T-helper 2 cell treated with Interferon-gamma antibody and Interleukin-4, amounts not matched to agents 5 μg/mL and 100 μg/mL, for 36 hours (primary cell): ENCODE measurements at regions not wholly inside any gene's neighbourhood (a gene's known extent, or its start where the extent isn't known, plus 50 kb on each side); places are given as distances from the start of the nearest gene placed in this dataset.

Experiments
- DNase-seq: peaks from one replicate; pipeline ENCODE4 v3.0.0; 2021; ENCODE audit warnings: low spot score
- H3K27ac Mint-ChIP-seq: one replicate; pipeline ENCODE4 v1.8.0; 2021; ENCODE audit warnings: mild to moderate bottlenecking, mixed read lengths
- H3K27me3 Mint-ChIP-seq: one replicate; pipeline ENCODE4 v1.8.0; 2021; ENCODE audit warnings: low read depth, mixed read lengths
- H3K36me3 Mint-ChIP-seq: one replicate; pipeline ENCODE4 v1.8.0; 2021; ENCODE audit warnings: low read depth, mixed read lengths
- H3K4me1 Mint-ChIP-seq: one replicate; pipeline ENCODE4 v1.8.0; 2021; ENCODE audit warnings: low read depth, mixed read lengths
- H3K4me3 Mint-ChIP-seq: one replicate; pipeline ENCODE4 v1.8.0; 2022; ENCODE audit warnings: mild to moderate bottlenecking, moderate library complexity, mixed read lengths
- H3K9me3 Mint-ChIP-seq: one replicate; pipeline ENCODE4 v1.8.0; 2021; ENCODE audit warnings: mixed read lengths

DNA sequence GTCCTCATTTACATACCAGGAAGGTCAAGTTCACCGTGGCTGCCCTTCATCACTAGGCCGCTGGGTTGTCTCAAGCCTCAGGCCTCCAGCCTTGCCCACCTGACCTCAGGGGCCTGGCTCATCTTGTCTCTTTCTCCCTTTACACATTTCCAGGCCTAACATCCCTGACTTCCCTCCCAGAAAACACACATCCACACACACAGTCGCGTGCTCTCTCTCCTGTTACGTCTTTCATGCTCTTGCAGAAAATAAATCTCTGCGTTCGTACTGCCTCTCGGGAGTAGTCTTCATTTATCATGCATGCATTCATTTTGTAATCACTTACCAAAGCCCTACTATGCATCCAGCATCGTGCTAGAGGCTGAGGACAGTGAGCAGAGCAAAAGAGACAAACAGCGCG is 220.0 kb upstream of the PWP1 start:
- DNase-seq, result no peak
- Mint-ChIP-seq H3K27ac (no peak overlapping the region), H3K27me3 (no peaks in the 10 kb centered on the region), H3K4me3 (no peak overlapping the region), H3K9me3 (no peaks in the 10 kb centered on the region), H3K4me1 (peaks cover 4% of the 10 kb centered on the region), H3K36me3 (no peaks in the 10 kb centered on the region)

- no peaks in the 10 kb centered on the region for H3K36me3 Mint-ChIP-seq
- H3K9me3 Mint-ChIP-seq, result no peaks in the 10 kb centered on the region
- no peak overlapping the region for H3K27ac Mint-ChIP-seq
- no peak for DNase-seq
- no peaks in the 10 kb centered on the region for H3K27me3 Mint-ChIP-seq
- no peak overlapping the region for H3K4me3 Mint-ChIP-seq
- peaks cover 2% of the 10 kb centered on the region for H3K4me1 Mint-ChIP-seq
Observed at GRCh38 chr12:107467716-107468115, 217.9 kb upstream of the PWP1 start.

DNA sequence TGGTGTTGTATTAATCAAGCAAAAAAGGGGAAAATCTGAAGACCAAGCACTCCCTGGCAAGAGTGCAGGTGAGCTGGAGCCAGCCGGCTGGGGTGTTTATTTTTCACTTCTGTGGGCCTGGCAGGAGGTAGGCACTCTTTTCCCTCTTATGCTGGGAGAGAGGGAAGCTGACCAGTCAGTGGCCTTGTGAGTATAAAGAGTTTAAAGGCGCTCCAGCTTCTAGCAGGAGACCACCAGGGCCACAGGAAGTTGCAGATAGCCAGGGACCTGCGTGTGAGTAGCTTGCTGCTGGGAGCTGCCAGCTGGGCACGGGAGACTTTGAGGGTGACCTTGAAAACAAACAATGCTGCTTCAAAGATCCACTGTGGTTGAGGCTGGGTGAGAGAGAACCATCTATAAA is 217.4 kb upstream of the PWP1 start:
- Mint-ChIP-seq H3K4me3 (no peak overlapping the region), H3K4me1 (peaks cover 2% of the 10 kb centered on the region)

DNA sequence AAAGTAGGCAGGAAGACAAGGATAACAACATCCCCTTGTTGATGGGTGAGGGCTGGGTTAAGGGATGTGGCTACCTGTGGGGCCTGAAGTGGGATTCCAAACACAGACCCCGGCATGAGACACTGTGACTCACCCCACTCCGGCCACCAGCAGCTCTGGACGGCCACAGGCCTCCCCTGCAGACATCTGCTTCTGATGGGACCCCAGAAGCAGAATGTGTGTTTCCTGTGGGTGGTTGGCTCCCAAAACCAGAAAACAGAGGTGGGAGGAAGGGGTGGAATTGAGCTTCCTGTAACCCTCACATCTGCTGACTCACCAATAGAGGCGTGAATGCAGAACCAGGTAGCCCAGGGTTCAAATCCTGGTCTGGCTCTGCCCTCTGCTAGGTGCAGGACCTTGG is 216.6 kb upstream of the PWP1 start:
- Mint-ChIP-seq H3K27me3 (no peaks in the 10 kb centered on the region), H3K36me3 (no peaks in the 10 kb centered on the region), H3K4me1 (peaks cover 2% of the 10 kb centered on the region), H3K27ac (no peak overlapping the region), H3K4me3 (no peak overlapping the region), H3K9me3 (no peaks in the 10 kb centered on the region)
- no peak for DNase-seq

More for the DNA sequence above, 217.4 kb upstream of the PWP1 start:
- Mint-ChIP-seq H3K9me3 (no peaks in the 10 kb centered on the region), H3K27ac (no peak overlapping the region), H3K27me3 (no peaks in the 10 kb centered on the region), H3K36me3 (no peaks in the 10 kb centered on the region)
- DNase-seq, result no peak

DNA sequence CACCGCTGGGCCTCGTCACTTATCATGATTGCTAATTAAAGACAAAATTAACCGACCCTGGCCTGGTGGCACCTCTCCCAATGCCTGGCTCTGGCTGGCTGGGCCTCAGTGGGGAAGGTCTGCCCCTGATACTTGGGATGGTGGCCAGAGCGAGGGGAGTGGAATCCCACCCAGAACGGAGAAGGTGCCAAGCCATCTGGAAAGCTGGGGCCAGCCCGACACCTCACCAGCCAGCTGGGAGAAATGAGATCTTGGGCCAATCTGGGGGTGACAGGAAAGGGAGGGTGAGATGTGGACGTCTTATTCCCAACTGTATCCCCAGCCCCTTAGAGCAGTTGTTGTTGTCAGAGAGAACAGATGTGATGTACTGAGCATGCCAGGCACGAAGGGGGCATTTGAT is 215.0 kb upstream of the PWP1 start:
- no peak for DNase-seq
- H3K4me3 Mint-ChIP-seq, result no peak overlapping the region
- H3K27me3 Mint-ChIP-seq, result no peaks in the 10 kb centered on the region
- H3K27ac Mint-ChIP-seq, result no peak overlapping the region
- no peaks in the 10 kb centered on the region for H3K36me3 Mint-ChIP-seq
- no peaks in the 10 kb centered on the region for H3K9me3 Mint-ChIP-seq
- H3K4me1 Mint-ChIP-seq, result no peaks in the 10 kb centered on the region

DNA sequence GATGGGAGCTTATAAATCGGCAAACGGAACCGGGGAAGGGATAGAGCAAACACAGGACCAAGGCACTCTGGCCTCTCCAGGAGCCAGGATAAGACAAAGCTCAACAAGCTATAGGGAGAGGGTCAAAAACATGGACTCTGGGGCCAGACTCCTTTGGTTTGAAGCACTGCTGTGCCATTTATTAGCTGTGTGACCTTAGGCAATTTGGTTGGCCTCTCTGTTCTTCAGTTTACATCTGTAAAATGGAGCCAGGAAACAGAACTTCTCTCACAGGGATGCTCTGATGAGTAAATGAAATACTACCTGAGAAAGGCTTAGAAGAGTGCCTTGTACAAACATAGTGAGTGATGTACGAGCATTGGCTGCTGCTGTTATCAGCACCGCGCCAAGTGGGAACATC is 213.3 kb upstream of the PWP1 start:
- DNase-seq, result no peak
- no peak overlapping the region for H3K27ac Mint-ChIP-seq
- no peaks in the 10 kb centered on the region for H3K27me3 Mint-ChIP-seq
- no peak overlapping the region for H3K4me3 Mint-ChIP-seq
- no peaks in the 10 kb centered on the region for H3K4me1 Mint-ChIP-seq
- H3K36me3 Mint-ChIP-seq, result no peaks in the 10 kb centered on the region
- no peaks in the 10 kb centered on the region for H3K9me3 Mint-ChIP-seq

DNA sequence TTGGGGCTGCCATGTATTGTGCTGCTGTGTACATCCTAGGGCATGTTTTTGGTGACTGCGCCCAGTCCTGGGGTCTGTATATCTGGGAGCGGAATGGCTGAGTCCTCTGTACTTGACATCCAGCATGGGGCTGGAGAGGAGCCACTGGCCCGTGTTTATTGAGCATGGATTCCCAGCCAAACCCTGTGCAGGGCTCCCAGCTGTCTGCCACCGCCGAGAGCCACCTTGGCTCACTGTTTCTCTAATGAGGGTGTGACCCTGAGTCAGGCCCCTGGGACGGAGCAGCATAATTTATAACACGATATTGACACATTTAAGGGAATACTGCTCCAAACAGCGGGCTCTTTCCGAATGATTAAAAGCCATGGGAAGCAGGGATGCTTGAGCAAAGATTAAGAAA is 211.5 kb upstream of the PWP1 start:
- DNase-seq, result no peak
- no peaks in the 10 kb centered on the region for H3K27me3 Mint-ChIP-seq
- no peaks in the 10 kb centered on the region for H3K9me3 Mint-ChIP-seq
- H3K36me3 Mint-ChIP-seq, result no peaks in the 10 kb centered on the region
- no peaks in the 10 kb centered on the region for H3K4me1 Mint-ChIP-seq
- no peak overlapping the region for H3K4me3 Mint-ChIP-seq
- no peak overlapping the region for H3K27ac Mint-ChIP-seq

DNA sequence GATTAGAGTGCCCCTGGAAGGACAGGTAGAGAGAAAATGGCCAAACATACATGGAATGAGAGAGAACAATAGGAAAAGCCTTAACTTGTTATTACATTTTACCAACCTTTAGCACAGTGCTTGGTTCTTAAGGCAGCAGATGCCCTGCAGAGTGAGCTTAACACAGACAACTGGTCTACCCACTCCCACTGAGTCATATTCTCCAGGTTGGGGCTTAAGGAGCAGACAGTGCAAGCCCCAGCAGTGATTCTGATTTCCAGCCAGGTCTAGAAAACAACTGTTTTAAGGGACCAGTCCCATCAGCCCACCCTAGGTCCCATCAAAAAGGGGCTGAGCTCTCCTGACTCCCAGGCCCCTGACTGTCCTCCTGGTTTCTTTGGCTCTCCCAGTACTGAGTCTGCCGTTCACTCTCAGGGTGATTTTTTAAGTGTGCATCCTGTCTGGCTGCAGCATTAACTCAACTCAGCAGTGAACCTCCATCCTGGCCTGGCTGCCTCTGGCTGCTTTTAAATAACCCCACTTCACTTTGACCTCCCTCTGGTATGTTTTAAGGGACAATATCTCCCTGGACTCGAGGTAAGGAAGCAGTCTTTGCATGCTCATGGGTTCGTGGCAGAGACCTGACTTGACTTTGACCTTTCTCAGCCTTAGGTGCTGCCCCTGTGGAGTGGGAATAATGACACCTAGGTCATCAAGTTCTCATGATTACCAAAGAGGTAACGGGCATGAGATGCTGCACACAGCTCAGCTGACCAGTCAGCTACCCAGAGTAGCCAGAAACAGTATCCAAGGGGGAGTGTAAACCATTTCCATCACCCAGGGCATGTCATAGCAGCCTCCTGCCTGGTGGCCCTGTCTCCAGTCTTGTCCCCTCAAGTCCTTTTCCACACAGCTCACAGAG is 210.7 kb upstream of the PWP1 start:
- no peaks in the 10 kb centered on the region for H3K4me1 Mint-ChIP-seq
- H3K27ac Mint-ChIP-seq, result no peak overlapping the region
- no peaks in the 10 kb centered on the region for H3K9me3 Mint-ChIP-seq
- no peak for DNase-seq
- H3K27me3 Mint-ChIP-seq, result no peaks in the 10 kb centered on the region
- no peaks in the 10 kb centered on the region for H3K36me3 Mint-ChIP-seq
- no peak overlapping the region for H3K4me3 Mint-ChIP-seq

- Mint-ChIP-seq H3K9me3 (no peaks in the 10 kb centered on the region), H3K27me3 (no peaks in the 10 kb centered on the region), H3K4me1 (no peaks in the 10 kb centered on the region), H3K27ac (no peak overlapping the region), H3K4me3 (no peak overlapping the region), H3K36me3 (no peaks in the 10 kb centered on the region)
- DNase-seq, result no peak
Observed at GRCh38 chr12:107475900-107476299, 209.7 kb upstream of the PWP1 start.

DNA sequence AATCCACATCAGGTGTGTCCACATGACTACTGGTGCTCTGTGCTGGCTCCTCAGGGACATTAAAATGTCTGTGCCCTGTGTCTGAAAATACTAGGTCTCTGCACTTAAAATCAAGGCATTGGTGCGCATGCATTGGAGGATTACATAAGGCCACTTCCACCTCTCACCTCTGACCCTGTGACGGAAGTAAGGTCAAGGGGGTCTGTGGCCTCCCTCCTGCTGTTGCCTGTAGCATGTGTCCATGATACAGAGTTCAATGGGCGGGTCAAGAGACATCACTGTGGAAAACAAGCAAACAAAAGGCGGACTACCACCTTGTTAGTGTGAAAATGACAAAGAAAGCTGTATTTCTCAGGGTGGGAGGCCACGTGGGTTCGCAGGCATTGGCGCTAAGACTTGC is 208.6 kb upstream of the PWP1 start:
- Mint-ChIP-seq H3K4me3 (no peak overlapping the region), H3K9me3 (no peaks in the 10 kb centered on the region), H3K27ac (no peak overlapping the region), H3K36me3 (no peaks in the 10 kb centered on the region), H3K4me1 (no peaks in the 10 kb centered on the region), H3K27me3 (no peaks in the 10 kb centered on the region)
- no peak for DNase-seq

GRCh38 chr12:107477947-107478610 is 207.5 kb upstream of the PWP1 start:
- no peak overlapping the region for H3K27ac Mint-ChIP-seq
- H3K4me1 Mint-ChIP-seq, result no peaks in the 10 kb centered on the region
- H3K9me3 Mint-ChIP-seq, result no peaks in the 10 kb centered on the region
- no peak for DNase-seq
- no peaks in the 10 kb centered on the region for H3K36me3 Mint-ChIP-seq
- no peak overlapping the region for H3K4me3 Mint-ChIP-seq
- no peaks in the 10 kb centered on the region for H3K27me3 Mint-ChIP-seq

- Mint-ChIP-seq H3K4me3 (no peak overlapping the region), H3K36me3 (no peaks in the 10 kb centered on the region), H3K27ac (no peak overlapping the region), H3K27me3 (no peaks in the 10 kb centered on the region), H3K9me3 (no peaks in the 10 kb centered on the region), H3K4me1 (no peaks in the 10 kb centered on the region)
- no peak for DNase-seq
Observed at GRCh38 chr12:107478881-107479280, 206.7 kb upstream of the PWP1 start.

GRCh38 chr12:107480836-107481608 is 204.6 kb upstream of the PWP1 start:
- no peaks in the 10 kb centered on the region for H3K4me1 Mint-ChIP-seq
- H3K27ac Mint-ChIP-seq, result no peak overlapping the region
- H3K36me3 Mint-ChIP-seq, result no peaks in the 10 kb centered on the region
- no peaks in the 10 kb centered on the region for H3K9me3 Mint-ChIP-seq
- DNase-seq, result no peak
- no peaks in the 10 kb centered on the region for H3K27me3 Mint-ChIP-seq
- no peak overlapping the region for H3K4me3 Mint-ChIP-seq

DNA sequence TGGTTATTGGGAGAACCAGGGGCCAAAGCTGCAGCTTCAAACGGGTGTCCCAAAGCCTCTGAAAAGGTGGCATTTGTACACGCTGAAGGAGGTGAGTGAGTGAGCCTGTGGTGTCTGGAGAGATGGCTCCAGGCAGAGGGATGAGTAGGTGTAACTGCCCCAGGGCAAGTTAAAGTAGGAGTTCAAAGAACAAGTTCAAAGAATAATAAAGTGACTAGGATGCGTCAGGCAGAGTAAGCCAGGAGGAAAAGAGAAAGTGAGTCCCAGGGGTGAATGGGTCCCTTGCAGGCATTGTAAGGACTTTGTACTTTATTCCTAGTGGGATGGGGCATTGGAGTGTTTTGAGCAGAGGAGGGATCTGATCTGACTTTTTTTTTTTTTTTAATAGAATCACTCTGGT is 201.4 kb upstream of the PWP1 start:
- H3K4me3 Mint-ChIP-seq, result no peak overlapping the region
- H3K36me3 Mint-ChIP-seq, result no peaks in the 10 kb centered on the region
- H3K4me1 Mint-ChIP-seq, result peaks cover 1% of the 10 kb centered on the region

More for the DNA sequence above, 201.4 kb upstream of the PWP1 start:
- DNase-seq, result no peak
- Mint-ChIP-seq H3K9me3 (no peaks in the 10 kb centered on the region), H3K27me3 (no peaks in the 10 kb centered on the region), H3K27ac (no peak overlapping the region)
